Endothelial cell of umbilical vein (primary cell): ENCODE measurements at regions not wholly inside any gene's neighbourhood (a gene's known extent, or its start where the extent isn't known, plus 50 kb on each side); places are given as distances from the start of the nearest gene placed in this dataset.

ENCODE experiments used
- BruUV-seq: library from RNA; stranded (reverse); fragments of 400-500 nt; replicated peaks from 2 replicates; lab custom pipeline; 2021; lab: Mats Ljungman, UMichigan
- CTCF ChIA-PET: fragments of 300-600, 350-600 bp; sonication (Branson Sonifier 250); formaldehyde crosslinking; loops from one replicate; lab custom pipeline; 2021; ENCODE audit warnings: antibody characterized with exemption, inconsistent platforms; lab: Charles Lee
- POLR2A ChIA-PET: fragments of 300-600, 350-600 bp; sonication (Branson Sonifier 250); formaldehyde crosslinking; loops from one replicate; lab custom pipeline; 2021; ENCODE audit warnings: antibody characterized with exemption, inconsistent platforms; lab: Charles Lee
- DNase-seq: peaks from one replicate; pipeline ENCODE4 v3.0.0-alpha.2; 2011; ENCODE audit warnings: low read depth, low spot score
- FAIRE-seq: peaks from 2 replicates; lab custom pipeline; 2011; peaks lifted over from hg19 to GRCh38; lab: Jason Lieb, UNC
- H2AFZ ChIP-seq: 2 replicates; pipeline ENCODE4 v1.6.0; 2012; ENCODE audit warnings: low read depth, low read length, control low read depth, inconsistent platforms
- H3K27ac ChIP-seq: 2 replicates; pipeline ENCODE4 v1.5.1; 2011; ENCODE audit warnings: low read depth, mild to moderate bottlenecking, control low read depth, low read length, moderate library complexity; ENCODE audit not compliant: insufficient read depth
- H3K27me3 ChIP-seq, 2 experiments: 2 replicates each; pipeline versions ENCODE4 v1.6.0 to v1.6.1; 2011; ENCODE audit warnings: low read length in 2 of 2, mixed read lengths in 1 of 2; ENCODE audit not compliant: control insufficient read depth in 2 of 2, insufficient read depth in 2 of 2
- H3K36me3 ChIP-seq, 2 experiments: 2 replicates in 1 of 2; 3 replicates in 1 of 2; pipeline ENCODE4 v1.5.1; 2011; ENCODE audit warnings: low read length in 2 of 2, mild to moderate bottlenecking in 1 of 2, moderate library complexity in 1 of 2; ENCODE audit not compliant: control insufficient read depth in 2 of 2, insufficient read depth in 2 of 2; ENCODE audit errors: extremely low read depth in 1 of 2
- H3K4me1 ChIP-seq: 3 replicates; pipeline ENCODE4 v1.5.1; 2011; ENCODE audit warnings: mild to moderate bottlenecking, low read length; ENCODE audit not compliant: control insufficient read depth, insufficient read depth; ENCODE audit errors: extremely low read depth
- H3K4me2 ChIP-seq: 2 replicates; pipeline ENCODE4 v1.6.1; 2011; ENCODE audit warnings: low read length, control low read depth, mixed read lengths; ENCODE audit not compliant: insufficient read depth
- H3K4me3 ChIP-seq, 3 experiments: fragments of 200-600 bp in 1 of 3; sonication (generic), shearing (Covaris generic) in 1 of 3; replicated peaks in 1 of 3; 2 replicates each; pipeline ENCODE4 v1.5.1; 2011 to 2016; ENCODE audit warnings: control low read depth in 3 of 3, low read length in 3 of 3, mild to moderate bottlenecking in 2 of 3, inconsistent platforms in 1 of 3, low read depth in 1 of 3, moderate library complexity in 1 of 3; ENCODE audit not compliant: insufficient read depth in 1 of 3
- H3K79me2 ChIP-seq: 2 replicates; pipeline ENCODE4 v1.6.0; 2012; ENCODE audit warnings: low read length, inconsistent platforms; ENCODE audit not compliant: control insufficient read depth, insufficient read depth
- H3K9ac ChIP-seq: replicated peaks from 2 replicates; pipeline ENCODE3; 2011; ENCODE audit warnings: low read length, control low read depth; ENCODE audit not compliant: insufficient read depth; ENCODE audit errors: extremely low read depth
- H3K9me1 ChIP-seq: replicated peaks from 3 replicates; pipeline ENCODE4 v1.6.0; 2011; ENCODE audit warnings: mild to moderate bottlenecking, low read length; ENCODE audit not compliant: control insufficient read depth, insufficient read depth; ENCODE audit errors: extremely low read depth
- H3K9me3 ChIP-seq: replicated peaks from 2 replicates; pipeline ENCODE4 v1.5.1; 2012; ENCODE audit warnings: low read length, inconsistent platforms; ENCODE audit not compliant: control insufficient read depth, insufficient read depth
- H4K20me1 ChIP-seq: replicated peaks from 2 replicates; pipeline ENCODE3; 2011; ENCODE audit warnings: mild to moderate bottlenecking, low read length; ENCODE audit not compliant: control insufficient read depth, insufficient read depth; ENCODE audit errors: extremely low read depth
- EZH2 ChIP-seq: IDR thresholded peaks from 2 replicates; pipeline ENCODE4 v1.6.1; 2012; ENCODE audit warnings: borderline replicate concordance, low read depth, mild to moderate bottlenecking, moderate library complexity, low read length, inconsistent platforms; ENCODE audit not compliant: severe bottlenecking
- GATA2 ChIP-seq: IDR thresholded peaks from 2 replicates; pipeline ENCODE4 v1.7.0; 2011; ENCODE audit warnings: low read depth, mild to moderate bottlenecking, moderate library complexity, mixed read lengths, low read length; ENCODE audit not compliant: insufficient read length, insufficient read depth
- JUN ChIP-seq: IDR thresholded peaks from 2 replicates; pipeline ENCODE4 v1.6.1; 2011; ENCODE audit warnings: borderline replicate concordance, low read depth; ENCODE audit not compliant: insufficient read length, insufficient read depth
- MYC ChIP-seq: IDR thresholded peaks from one replicate; pipeline ENCODE4 v1.6.1; 2011; ENCODE audit warnings: mild to moderate bottlenecking, low read depth, low read length
- POLR2AphosphoS5 ChIP-seq: IDR thresholded peaks from 2 replicates; pipeline ENCODE4 v1.6.1; 2012; ENCODE audit warnings: low read depth, mild to moderate bottlenecking, control low read depth, low read length, moderate library complexity; ENCODE audit not compliant: insufficient read depth
- dilution Hi-C: fragments of 300-500 bp; cut with MboI; formaldehyde crosslinking; loops from one replicate; pipeline ENCODE4 v1.15.0; 2019; ENCODE audit warnings: low sequenced_read_pairs; ENCODE audit not compliant: extremely low pct_ligation_motif_present
- intact Hi-C: fragments of 100-400 bp; cut with micrococcal nuclease; formaldehyde crosslinking; loops from one replicate; pipeline ENCODE4 v1.10.0; 2022
- TF ChIP-seq, protein P1 (sequence below): IDR thresholded peaks from 2 replicates; pipeline ENCODE4 v1.6.1; 2011; ENCODE audit not compliant: insufficient read depth, insufficient read length
- TF ChIP-seq, protein P2 (sequence below), 2 donors: IDR thresholded peaks; 1 replicate in 1 of 2; 2 replicates in 1 of 2; pipeline ENCODE4 v1.5.1; 2011; ENCODE audit warnings: low read length in 2 of 2, mild to moderate bottlenecking in 2 of 2, moderate library complexity in 2 of 2, control low read depth in 1 of 2, inconsistent platforms in 1 of 2, low read depth in 1 of 2; ENCODE audit not compliant: insufficient read depth in 1 of 2; ENCODE audit errors: extremely low read depth in 1 of 2

DNA sequence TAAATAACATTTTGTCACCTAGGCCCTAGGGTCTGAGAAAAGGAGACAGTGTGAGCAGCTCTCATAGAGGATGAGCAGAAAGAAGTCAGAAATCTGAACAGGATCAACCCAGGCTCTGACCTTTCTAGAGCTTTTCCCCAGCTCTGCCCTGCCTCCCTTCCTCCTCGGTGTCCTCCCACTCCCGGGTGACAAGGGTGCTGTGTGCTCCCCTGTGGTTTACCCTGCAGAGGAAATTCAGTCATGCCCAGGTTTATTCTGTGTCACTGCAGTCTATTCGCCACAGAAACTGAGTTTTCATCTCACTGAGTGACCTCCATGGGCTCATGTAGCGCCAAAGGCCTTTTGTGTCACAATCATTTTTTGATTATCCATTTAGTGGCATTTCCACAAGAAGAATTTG lies 76.6 kb downstream of the IL12A start:
- Histone ChIP-seq H3K36me3 (no peaks in the 10 kb centered on the region), H3K9me1 (no peaks in the 10 kb centered on the region), H3K9me3 (no peaks in the 10 kb centered on the region), H3K9ac (no peak overlapping the region), H3K27ac (no peak overlapping the region), H3K79me2 (no peaks in the 10 kb centered on the region), H3K4me2 (no peak overlapping the region), H3K4me3 (no peak overlapping the region), H3K4me1 (no peaks in the 10 kb centered on the region), H2AFZ (no peak overlapping the region), H4K20me1 (no peaks in the 10 kb centered on the region), H3K27me3 (peaks cover 0 to 5% of the 10 kb centered on the region in 2 experiments)
- dilution Hi-C loops (no loop called here), intact Hi-C loops (no loop called here)
- FAIRE-seq, result no peak
- BruUV-seq, result no TSS peak
- POLR2A ChIA-PET, result no interaction called here
- CTCF ChIA-PET, result interaction anchor here (1.5 kb wide), 1 partner anchor 69 kb away, joined by 5 read pairs; no protein-coding TSS in a partner anchor
- TF ChIP-seq EZH2, result no peak
- TF ChIP-seq GATA2, result no peak
- no peak for TF ChIP-seq POLR2AphosphoS5
- no peak for TF ChIP-seq JUN
- TF ChIP-seq MYC, result no peak
- TF ChIP-seq, protein P1, sequence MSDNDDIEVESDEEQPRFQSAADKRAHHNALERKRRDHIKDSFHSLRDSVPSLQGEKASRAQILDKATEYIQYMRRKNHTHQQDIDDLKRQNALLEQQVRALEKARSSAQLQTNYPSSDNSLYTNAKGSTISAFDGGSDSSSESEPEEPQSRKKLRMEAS, result no peak
- TF ChIP-seq, protein P2, sequence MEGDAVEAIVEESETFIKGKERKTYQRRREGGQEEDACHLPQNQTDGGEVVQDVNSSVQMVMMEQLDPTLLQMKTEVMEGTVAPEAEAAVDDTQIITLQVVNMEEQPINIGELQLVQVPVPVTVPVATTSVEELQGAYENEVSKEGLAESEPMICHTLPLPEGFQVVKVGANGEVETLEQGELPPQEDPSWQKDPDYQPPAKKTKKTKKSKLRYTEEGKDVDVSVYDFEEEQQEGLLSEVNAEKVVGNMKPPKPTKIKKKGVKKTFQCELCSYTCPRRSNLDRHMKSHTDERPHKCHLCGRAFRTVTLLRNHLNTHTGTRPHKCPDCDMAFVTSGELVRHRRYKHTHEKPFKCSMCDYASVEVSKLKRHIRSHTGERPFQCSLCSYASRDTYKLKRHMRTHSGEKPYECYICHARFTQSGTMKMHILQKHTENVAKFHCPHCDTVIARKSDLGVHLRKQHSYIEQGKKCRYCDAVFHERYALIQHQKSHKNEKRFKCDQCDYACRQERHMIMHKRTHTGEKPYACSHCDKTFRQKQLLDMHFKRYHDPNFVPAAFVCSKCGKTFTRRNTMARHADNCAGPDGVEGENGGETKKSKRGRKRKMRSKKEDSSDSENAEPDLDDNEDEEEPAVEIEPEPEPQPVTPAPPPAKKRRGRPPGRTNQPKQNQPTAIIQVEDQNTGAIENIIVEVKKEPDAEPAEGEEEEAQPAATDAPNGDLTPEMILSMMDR (IDR thresholded peaks at IDR 0.05; ENCODE audit: extremely low read depth in 1 of 2, insufficient read depth in 1 of 2, low read depth in 1 of 2, low read length in 2 of 2), result no peak
- DNase-seq, result no peak
